ENCODE measurements at regions not wholly inside any gene's neighbourhood (a gene's known extent, or its start where the extent isn't known, plus 50 kb on each side); places are given as distances from the start of the nearest gene placed in this dataset.
"Not testable (repeated sequence)": the region's sequence is repeated elsewhere in the genome, so short reads cannot be mapped to it uniquely, and the experiment has no call there.

GRCh38 chr9:109652112-109652511 lies 127.9 kb upstream of the PALM2AKAP2 start:
- FAIRE-seq = no peak
- DNase-seq (ENCODE audit: extremely low spot score, insufficient read length, low read depth) = no peak

DNA sequence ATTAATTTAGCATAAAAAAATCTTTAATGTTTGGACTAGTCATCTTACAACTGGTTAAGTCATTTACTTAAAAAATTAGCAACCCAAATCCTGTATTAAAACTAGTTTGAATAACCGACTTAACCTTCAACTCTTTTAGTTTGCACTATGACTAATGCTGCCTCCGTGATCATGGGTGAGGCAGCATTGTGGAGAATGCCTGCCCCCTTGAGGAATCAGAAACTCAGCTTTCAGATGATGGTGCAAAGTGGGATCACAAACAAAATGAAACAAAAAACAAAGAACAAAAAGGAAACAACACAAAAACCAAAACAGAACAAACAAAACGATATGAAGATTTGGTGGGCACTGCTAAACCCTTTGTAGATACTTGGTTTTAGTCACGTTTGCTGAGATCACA lies 127.0 kb upstream of the PALM2AKAP2 start:
- no peak for DNase-seq (ENCODE audit: extremely low spot score, insufficient read length, low read depth)
- FAIRE-seq = no peak

DNA sequence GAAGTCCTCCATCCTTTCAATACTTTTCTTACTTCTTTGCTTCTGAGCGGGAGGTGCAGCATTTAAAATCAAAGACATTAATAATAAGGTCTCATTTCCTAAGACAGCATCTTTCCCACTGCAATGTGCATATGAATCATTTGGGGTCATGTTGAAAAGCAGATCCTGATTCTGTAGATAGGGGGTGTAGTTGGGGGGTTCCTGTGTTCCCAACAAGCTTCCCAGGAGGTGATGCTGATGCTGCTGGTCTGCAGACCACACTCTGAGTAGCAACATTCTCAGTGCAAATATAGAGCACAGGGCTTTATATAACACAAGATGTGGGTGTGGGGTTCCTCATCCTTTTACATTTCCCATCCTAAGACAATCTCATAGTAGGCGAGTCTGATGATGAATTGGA lies 126.5 kb upstream of the PALM2AKAP2 start:
- DNase-seq (ENCODE audit: extremely low spot score, insufficient read length, low read depth) (no peak), FAIRE-seq (no peak)

DNA sequence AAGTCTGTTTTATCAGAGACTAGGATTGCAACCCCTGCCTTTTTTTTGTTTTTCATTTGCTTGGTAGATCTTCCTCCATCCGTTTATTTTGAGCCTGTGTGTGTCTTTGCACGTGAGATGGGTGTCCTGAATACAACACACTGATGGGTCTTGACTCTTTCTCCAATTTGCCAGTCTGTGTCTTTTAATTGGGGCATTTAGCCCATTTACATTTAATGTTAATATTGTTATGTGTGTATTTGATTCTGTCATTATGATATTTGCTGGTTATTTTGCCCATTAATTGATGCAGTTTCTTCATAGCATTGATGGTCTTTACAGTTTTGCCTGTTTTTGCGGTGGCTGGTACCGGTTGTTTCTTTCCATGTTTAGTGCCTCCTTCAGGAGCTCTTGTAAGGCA lies 116.0 kb upstream of the PALM2AKAP2 start:
- not testable (repeated sequence) for FAIRE-seq; DNase-seq (ENCODE audit: extremely low spot score, insufficient read length, low read depth)

DNA sequence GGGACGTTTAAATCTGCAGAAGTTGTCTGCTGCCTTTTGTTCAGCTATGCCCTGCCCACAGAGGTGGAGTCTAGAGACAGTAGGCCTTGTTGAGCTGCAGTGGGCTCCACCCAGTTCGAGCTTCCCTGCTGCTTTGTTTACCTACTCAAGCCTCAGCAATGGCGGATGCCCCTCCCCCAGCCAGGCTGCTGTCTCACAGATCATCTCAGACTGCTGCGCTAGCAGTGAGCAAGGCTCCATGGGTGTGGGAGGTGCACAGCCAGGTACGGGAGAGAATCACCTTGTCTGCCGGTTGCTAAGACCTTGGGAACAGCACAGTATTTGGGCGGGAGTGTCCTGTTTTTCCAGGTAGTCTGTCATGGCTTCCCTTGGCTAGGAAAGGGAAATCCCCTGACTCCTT lies 114.3 kb upstream of the PALM2AKAP2 start:
- DNase-seq (ENCODE audit: extremely low spot score, insufficient read length, low read depth); FAIRE-seq: not testable (repeated sequence)

DNA sequence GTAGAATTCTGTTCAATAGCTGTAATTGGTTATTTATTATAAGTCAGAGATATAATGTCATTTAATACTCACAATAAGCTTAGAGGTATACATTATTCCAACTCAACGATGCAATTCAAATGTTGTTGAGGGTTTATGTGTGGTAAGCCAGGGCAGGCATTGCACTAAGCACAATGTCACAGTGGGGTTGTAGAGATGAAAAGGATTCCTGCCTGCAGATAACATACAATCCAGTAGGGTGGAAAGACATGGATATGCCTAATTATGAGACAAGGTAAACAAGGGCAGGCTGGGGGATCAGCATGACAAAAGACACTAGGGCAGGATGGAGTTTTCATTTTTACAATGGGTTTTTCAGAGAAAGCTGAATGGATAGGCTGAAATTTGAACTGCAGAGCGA lies 98.7 kb upstream of the PALM2AKAP2 start:
- no peak for FAIRE-seq
- DNase-seq (ENCODE audit: extremely low spot score, insufficient read length, low read depth) = no peak

GRCh38 chr9:109682227-109682626 lies 97.8 kb upstream of the PALM2AKAP2 start:
- DNase-seq (ENCODE audit: extremely low spot score, insufficient read length, low read depth) (no peak), FAIRE-seq (no peak)

GRCh38 chr9:109683521-109683920 lies 96.5 kb upstream of the PALM2AKAP2 start:
- DNase-seq (ENCODE audit: extremely low spot score, insufficient read length, low read depth) = no peak
- FAIRE-seq = no peak

DNA sequence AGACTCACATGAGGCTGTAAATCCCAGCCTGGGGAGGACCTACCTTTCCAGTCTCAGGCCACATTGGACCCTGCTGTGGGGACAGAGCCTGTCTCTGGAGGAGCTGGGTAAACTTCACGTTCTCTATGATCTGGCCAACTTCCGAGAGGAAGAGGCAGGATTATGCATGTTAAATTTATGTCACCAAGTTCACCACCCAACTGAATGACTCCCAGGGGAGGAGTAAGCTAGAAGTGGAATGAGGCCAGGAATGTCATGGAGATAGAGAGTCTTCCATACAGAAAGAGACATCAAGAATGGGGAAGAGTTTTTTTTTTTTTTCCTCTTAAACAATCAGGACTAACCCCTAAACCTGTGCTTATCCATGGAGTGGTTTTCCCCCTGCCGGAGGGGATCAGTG lies 90.3 kb upstream of the PALM2AKAP2 start:
- FAIRE-seq = no peak
- no peak for DNase-seq (ENCODE audit: extremely low spot score, insufficient read length, low read depth)

- DNase-seq (ENCODE audit: extremely low spot score, insufficient read length, low read depth) (no peak), FAIRE-seq (no peak)
Measured at GRCh38 chr9:109699019-109699418, 81.0 kb upstream of the PALM2AKAP2 start.

- no peak for FAIRE-seq
- DNase-seq (ENCODE audit: extremely low spot score, insufficient read length, low read depth) = no peak
Measured at GRCh38 chr9:109704546-109704945, 75.5 kb upstream of the PALM2AKAP2 start.

DNA sequence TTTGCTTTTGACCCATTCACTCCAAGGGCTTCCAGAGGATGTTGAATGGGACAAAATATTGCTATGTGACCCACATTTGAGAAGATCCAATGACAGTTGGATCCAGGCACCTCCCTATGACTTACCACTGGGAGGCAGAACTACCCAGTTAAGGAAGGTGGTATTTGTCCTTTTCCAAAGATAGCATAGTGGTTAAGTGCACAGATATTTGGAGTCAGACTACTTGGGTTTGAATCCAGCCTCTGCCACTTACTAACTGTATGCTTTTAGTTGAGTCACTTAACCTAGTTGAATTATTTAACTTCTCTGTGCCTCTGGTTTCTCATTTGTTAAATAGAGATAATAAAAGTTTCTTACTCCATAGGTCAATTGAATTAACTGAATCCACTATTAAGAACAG lies 74.5 kb upstream of the PALM2AKAP2 start:
- no peak for FAIRE-seq
- no peak for DNase-seq (ENCODE audit: extremely low spot score, insufficient read length, low read depth)

GRCh38 chr9:109707355-109707754 lies 72.6 kb upstream of the PALM2AKAP2 start:
- no peak for FAIRE-seq
- no peak for DNase-seq (ENCODE audit: extremely low spot score, insufficient read length, low read depth)

- DNase-seq (ENCODE audit: extremely low spot score, insufficient read length, low read depth) (no peak), FAIRE-seq (no peak)
Measured at GRCh38 chr9:109708451-109708945, 71.5 kb upstream of the PALM2AKAP2 start.

- FAIRE-seq (no peak), DNase-seq (ENCODE audit: extremely low spot score, insufficient read length, low read depth) (no peak)
Measured at GRCh38 chr9:109709866-109710265, 70.1 kb upstream of the PALM2AKAP2 start.

DNA sequence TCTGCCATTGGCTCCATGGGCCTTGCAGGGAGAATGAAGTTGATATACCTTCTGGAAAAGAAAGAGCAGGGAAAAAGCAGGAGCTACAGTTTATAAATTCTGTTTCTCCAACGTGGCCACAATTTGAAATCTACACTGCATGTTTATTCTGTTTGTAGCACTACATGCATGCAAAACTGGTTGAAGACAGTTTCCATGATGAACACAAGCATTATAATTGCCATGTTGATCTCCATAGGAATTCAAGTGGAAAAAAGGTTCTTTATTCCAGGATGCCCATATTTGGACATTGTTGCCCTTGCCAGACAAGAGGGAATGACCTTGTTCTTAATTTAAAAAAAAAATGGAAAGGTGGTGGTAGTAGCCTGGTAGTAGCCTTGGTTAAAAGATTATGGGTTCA lies 69.2 kb upstream of the PALM2AKAP2 start:
- FAIRE-seq (no peak), DNase-seq (ENCODE audit: extremely low spot score, insufficient read length, low read depth) (no peak)

DNA sequence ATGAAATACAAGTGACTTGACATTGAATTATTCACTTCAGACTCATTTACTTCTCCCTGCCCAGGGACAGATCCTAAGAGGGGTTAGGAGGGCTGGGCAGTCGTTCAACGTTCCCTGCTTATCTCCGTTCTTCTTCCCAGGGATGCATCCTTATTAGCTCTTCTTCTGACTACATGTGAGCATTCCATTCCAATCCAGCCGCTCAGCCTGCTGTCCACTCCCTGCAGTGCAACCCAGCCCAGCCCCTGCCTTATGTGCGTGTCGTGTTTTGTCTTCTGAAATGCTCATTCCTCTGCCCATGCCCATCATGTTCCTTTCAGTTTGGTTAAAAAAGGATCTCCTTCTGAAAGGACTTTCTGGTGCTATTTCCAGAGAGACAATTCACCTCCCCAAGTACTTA lies 64.7 kb upstream of the PALM2AKAP2 start:
- no peak for FAIRE-seq
- no peak for DNase-seq (ENCODE audit: extremely low spot score, insufficient read length, low read depth)

DNA sequence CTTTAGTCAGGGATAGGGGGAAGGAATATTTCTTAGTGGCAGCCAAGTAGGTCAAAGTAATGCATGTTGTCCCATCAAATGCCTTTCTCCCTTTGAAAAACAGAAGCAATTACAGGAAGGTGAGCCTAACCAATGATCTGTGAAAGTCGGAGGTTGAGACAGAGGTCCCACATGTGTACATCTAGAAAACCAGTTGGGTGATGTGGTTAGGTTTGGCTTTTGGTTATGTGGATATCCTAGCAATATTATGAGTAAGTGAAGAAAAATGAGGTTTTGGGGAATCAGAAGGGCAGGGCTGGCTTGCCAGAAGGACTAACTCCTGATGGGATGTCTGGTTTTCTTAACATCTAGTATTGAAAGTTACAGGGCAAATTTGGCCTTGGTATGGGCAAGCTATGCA lies 63.4 kb upstream of the PALM2AKAP2 start:
- DNase-seq (ENCODE audit: extremely low spot score, insufficient read length, low read depth) (no peak), FAIRE-seq (no peak)

- no peak for DNase-seq (ENCODE audit: extremely low spot score, insufficient read length, low read depth)
- no peak for FAIRE-seq
Measured at GRCh38 chr9:109717342-109717741, 62.7 kb upstream of the PALM2AKAP2 start.

DNA sequence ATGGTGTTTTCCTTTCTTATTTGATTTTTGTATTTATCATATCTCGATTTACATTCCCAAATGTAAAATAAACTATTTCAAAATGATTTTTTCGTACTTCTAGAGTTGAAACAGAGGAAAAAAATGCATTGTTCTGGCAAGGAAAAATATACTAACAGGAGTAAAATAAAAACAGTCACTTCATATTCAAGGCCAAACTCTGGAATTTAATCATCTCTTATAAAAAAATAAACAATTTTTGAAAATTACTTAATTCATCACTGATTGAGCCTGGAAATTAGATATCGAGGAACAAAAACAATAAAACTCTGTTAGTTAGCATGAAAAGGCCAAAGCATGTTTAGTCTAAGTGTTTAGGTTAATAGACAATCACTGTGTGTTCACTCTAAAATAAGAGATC lies 61.1 kb upstream of the PALM2AKAP2 start:
- FAIRE-seq = no peak
- no peak for DNase-seq (ENCODE audit: extremely low spot score, insufficient read length, low read depth)

GRCh38 chr9:109721001-109721400 lies 59.0 kb upstream of the PALM2AKAP2 start:
- FAIRE-seq = no peak
- no peak for DNase-seq (ENCODE audit: extremely low spot score, insufficient read length, low read depth)

GRCh38 chr9:109722007-109722406 lies 58.0 kb upstream of the PALM2AKAP2 start:
- no peak for DNase-seq (ENCODE audit: extremely low spot score, insufficient read length, low read depth)
- FAIRE-seq = no peak

- DNase-seq (ENCODE audit: extremely low spot score, insufficient read length, low read depth) (no peak), FAIRE-seq (no peak)
Measured at GRCh38 chr9:109723781-109724180, 56.2 kb upstream of the PALM2AKAP2 start.

All from GM18507 (cell line).